Fibroblast of villous mesenchyme (primary cell): ENCODE measurements at regions not wholly inside any gene's neighbourhood (a gene's known extent, or its start where the extent isn't known, plus 50 kb on each side); places are given as distances from the start of the nearest gene placed in this dataset.
"Not testable (repeated sequence)": the region's sequence is repeated elsewhere in the genome, so short reads cannot be mapped to it uniquely, and the experiment has no call there.

Experiments used
- DNase-seq: peaks from one replicate; pipeline ENCODE4 v3.0.0-alpha.2; 2010; ENCODE audit warnings: low read depth
- H3K4me3 ChIP-seq: 2 replicates; pipeline ENCODE4 v1.5.1; 2011; ENCODE audit warnings: low read depth, mild to moderate bottlenecking, low read length
- TF ChIP-seq, protein P1 (sequence below): IDR thresholded peaks from 2 replicates; pipeline ENCODE4 v1.5.1; 2012; ENCODE audit warnings: low read depth, mild to moderate bottlenecking, low read length; ENCODE audit not compliant: insufficient read depth

GRCh38 chr4:74505355-74505978 lies 60.5 kb downstream of the AREG start:
- DNase-seq = peak; percentile 83

GRCh38 chr4:74509363-74509762 lies 64.4 kb downstream of the AREG start:
- H3K4me3 ChIP-seq, DNase-seq: not testable (repeated sequence)

More at GRCh38 chr4:74505355-74505978, 60.5 kb downstream of the AREG start:
- H3K4me3 ChIP-seq = not testable (repeated sequence)

DNA sequence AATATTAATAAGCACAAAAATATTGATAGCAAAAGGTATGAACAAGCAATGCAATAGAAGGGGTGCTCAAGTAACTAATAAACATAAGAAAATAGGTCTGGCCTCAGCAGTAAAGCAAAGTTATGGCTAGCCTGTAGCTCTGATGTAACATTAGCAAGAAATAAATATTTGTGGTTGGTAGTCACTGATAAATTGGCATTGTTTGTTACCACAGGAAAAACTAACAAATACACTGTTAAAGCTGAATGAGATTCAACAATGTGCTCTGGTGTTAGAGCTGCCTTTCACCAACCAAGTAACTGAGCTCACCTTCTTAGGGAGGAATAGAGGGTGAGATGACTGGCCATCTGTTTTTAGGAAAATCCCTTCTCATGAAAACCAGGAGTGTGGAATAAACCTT lies 71.4 kb downstream of the AREG start:
- DNase-seq = peak; percentile 86
- H3K4me3 ChIP-seq = no peak overlapping the region
- TF ChIP-seq, protein P1, sequence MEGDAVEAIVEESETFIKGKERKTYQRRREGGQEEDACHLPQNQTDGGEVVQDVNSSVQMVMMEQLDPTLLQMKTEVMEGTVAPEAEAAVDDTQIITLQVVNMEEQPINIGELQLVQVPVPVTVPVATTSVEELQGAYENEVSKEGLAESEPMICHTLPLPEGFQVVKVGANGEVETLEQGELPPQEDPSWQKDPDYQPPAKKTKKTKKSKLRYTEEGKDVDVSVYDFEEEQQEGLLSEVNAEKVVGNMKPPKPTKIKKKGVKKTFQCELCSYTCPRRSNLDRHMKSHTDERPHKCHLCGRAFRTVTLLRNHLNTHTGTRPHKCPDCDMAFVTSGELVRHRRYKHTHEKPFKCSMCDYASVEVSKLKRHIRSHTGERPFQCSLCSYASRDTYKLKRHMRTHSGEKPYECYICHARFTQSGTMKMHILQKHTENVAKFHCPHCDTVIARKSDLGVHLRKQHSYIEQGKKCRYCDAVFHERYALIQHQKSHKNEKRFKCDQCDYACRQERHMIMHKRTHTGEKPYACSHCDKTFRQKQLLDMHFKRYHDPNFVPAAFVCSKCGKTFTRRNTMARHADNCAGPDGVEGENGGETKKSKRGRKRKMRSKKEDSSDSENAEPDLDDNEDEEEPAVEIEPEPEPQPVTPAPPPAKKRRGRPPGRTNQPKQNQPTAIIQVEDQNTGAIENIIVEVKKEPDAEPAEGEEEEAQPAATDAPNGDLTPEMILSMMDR = no peak

GRCh38 chr4:74517996-74518395 lies 73.1 kb downstream of the AREG start:
- no peak for DNase-seq
- H3K4me3 ChIP-seq = no peak overlapping the region
- TF ChIP-seq, protein P1 = no peak

GRCh38 chr4:74522251-74522991 lies 77.5 kb downstream of the AREG start:
- DNase-seq = peak; percentile 44
- H3K4me3 ChIP-seq = no peak overlapping the region
- TF ChIP-seq, protein P1 = no peak

DNA sequence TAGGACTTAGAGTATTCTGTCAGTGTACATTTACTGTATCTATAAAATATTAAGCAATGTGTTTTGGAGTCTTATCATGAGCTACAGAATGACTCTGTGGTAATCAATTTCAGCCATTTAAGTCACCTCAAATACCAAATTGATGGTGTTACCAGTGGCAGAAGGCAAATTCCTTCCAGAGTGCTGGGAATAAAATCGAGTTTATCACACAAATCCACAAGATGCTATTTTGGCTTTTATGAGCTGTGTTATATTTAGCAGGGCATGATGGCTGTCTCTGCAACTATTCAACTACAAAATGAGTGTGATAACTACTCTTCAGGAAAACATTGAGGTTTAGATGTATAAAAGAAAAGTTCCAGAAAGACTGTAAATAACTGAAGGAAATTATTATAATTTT lies 78.2 kb downstream of the AREG start:
- TF ChIP-seq, protein P1 = no peak
- DNase-seq = peak; percentile 57
- no peak overlapping the region for H3K4me3 ChIP-seq

GRCh38 chr4:74524985-74525384 lies 80.0 kb downstream of the AREG start:
- H3K4me3 ChIP-seq = no peak overlapping the region
- TF ChIP-seq, protein P1 = no peak
- no peak for DNase-seq

GRCh38 chr4:74527049-74527448 lies 82.1 kb downstream of the AREG start:
- no peak overlapping the region for H3K4me3 ChIP-seq
- TF ChIP-seq, protein P1 = no peak
- DNase-seq = no peak
